Neutrophil (primary cell): ENCODE measurements at regions not wholly inside any gene's neighbourhood (a gene's known extent, or its start where the extent isn't known, plus 50 kb on each side); places are given as distances from the start of the nearest gene placed in this dataset.

ENCODE experiments used
- H3K27ac ChIP-seq: fragments of 200-600 bp; sonication (generic); 2 replicates; pipeline ENCODE4 v1.5.1; 2016; ENCODE audit warnings: mild to moderate bottlenecking, moderate library complexity
- H3K27me3 ChIP-seq: fragments of 200-600 bp; sonication (generic); 2 replicates; pipeline ENCODE4 v1.6.0; 2016; ENCODE audit warnings: mild to moderate bottlenecking
- H3K36me3 ChIP-seq: fragments of 200-600 bp; sonication (generic); 2 replicates; pipeline ENCODE4 v1.5.1; 2017
- H3K4me1 ChIP-seq, 2 experiments: fragments of 200-600 bp in 1 of 2; sonication (generic) in 1 of 2; 1 replicate in 1 of 2; 2 replicates in 1 of 2; pipeline versions ENCODE4 v1.5.1 to v1.6.1; 2013 to 2016; ENCODE audit warnings: low read depth in 1 of 2, low read length in 1 of 2, mild to moderate bottlenecking in 1 of 2, moderate library complexity in 1 of 2; ENCODE audit not compliant: control insufficient read depth in 1 of 2, insufficient read depth in 1 of 2
- H3K4me3 ChIP-seq, 2 experiments: fragments of 200-600 bp in 1 of 2; sonication (generic) in 1 of 2; 1 replicate in 1 of 2; 2 replicates in 1 of 2; pipeline ENCODE4 v1.5.1; 2013 to 2016; ENCODE audit warnings: low read depth in 1 of 2, low read length in 1 of 2, mild to moderate bottlenecking in 1 of 2, moderate library complexity in 1 of 2
- H3K9me3 ChIP-seq: fragments of 200-600 bp; sonication (generic); 2 replicates; pipeline ENCODE4 v1.5.1; 2016
- CTCF ChIP-seq: fragments of 200-600 bp; sonication (generic); IDR thresholded peaks from 2 replicates; pipeline ENCODE4 v1.5.1; 2016; ENCODE audit warnings: antibody characterized with exemption

- Histone ChIP-seq H3K4me1 (no peaks in the 10 kb centered on the region), H3K27me3 (no peaks in the 10 kb centered on the region), H3K36me3 (no peaks in the 10 kb centered on the region), H3K9me3 (no peaks in the 10 kb centered on the region), H3K27ac (no peak overlapping the region), H3K4me3 (no peak overlapping the region)
- no peak for TF ChIP-seq CTCF
Measured at GRCh38 chr4:110682311-110682710, 59.4 kb upstream of the PITX2 start.

- H3K4me1 ChIP-seq, result no peaks in the 10 kb centered on the region
- TF ChIP-seq CTCF, result no peak
- no peaks in the 10 kb centered on the region for H3K36me3 ChIP-seq
- no peak overlapping the region for H3K4me3 ChIP-seq
- no peak overlapping the region for H3K27ac ChIP-seq
- no peaks in the 10 kb centered on the region for H3K9me3 ChIP-seq
- no peaks in the 10 kb centered on the region for H3K27me3 ChIP-seq
Measured at GRCh38 chr4:110683601-110684000, 60.7 kb upstream of the PITX2 start.

GRCh38 chr4:110702326-110702725, 79.4 kb upstream of the PITX2 start:
- H3K27me3 ChIP-seq, result no peaks in the 10 kb centered on the region
- no peaks in the 10 kb centered on the region for H3K9me3 ChIP-seq
- H3K36me3 ChIP-seq, result no peaks in the 10 kb centered on the region
- no peak for TF ChIP-seq CTCF
- H3K27ac ChIP-seq, result no peak overlapping the region
- no peaks in the 10 kb centered on the region for H3K4me1 ChIP-seq
- H3K4me3 ChIP-seq, result no peak overlapping the region

- H3K4me1 ChIP-seq, result no peaks in the 10 kb centered on the region
- TF ChIP-seq CTCF, result no peak
- H3K36me3 ChIP-seq, result no peaks in the 10 kb centered on the region
- no peaks in the 10 kb centered on the region for H3K9me3 ChIP-seq
- no peak overlapping the region for H3K4me3 ChIP-seq
- no peaks in the 10 kb centered on the region for H3K27me3 ChIP-seq
- no peak overlapping the region for H3K27ac ChIP-seq
Measured at GRCh38 chr4:110704748-110705439, 82.0 kb upstream of the PITX2 start.

GRCh38 chr4:110705440-110705782, 82.5 kb upstream of the PITX2 start:
- H3K36me3 ChIP-seq, result no peaks in the 10 kb centered on the region
- H3K9me3 ChIP-seq, result no peaks in the 10 kb centered on the region
- H3K27me3 ChIP-seq, result no peaks in the 10 kb centered on the region
- no peak overlapping the region for H3K27ac ChIP-seq
- no peak overlapping the region for H3K4me3 ChIP-seq
- H3K4me1 ChIP-seq, result no peaks in the 10 kb centered on the region
- TF ChIP-seq CTCF, result no peak

GRCh38 chr4:110710070-110710469, 87.2 kb upstream of the PITX2 start:
- Histone ChIP-seq H3K36me3 (no peaks in the 10 kb centered on the region), H3K4me3 (no peak overlapping the region), H3K4me1 (no peaks in the 10 kb centered on the region), H3K27me3 (no peaks in the 10 kb centered on the region), H3K27ac (no peak overlapping the region), H3K9me3 (no peaks in the 10 kb centered on the region)
- TF ChIP-seq CTCF, result no peak
